ENCODE measurements at regions not wholly inside any gene's neighbourhood (a gene's known extent, or its start where the extent isn't known, plus 50 kb on each side); places are given as distances from the start of the nearest gene placed in this dataset.

- H3K36me3 ChIP-seq (ENCODE audit: control insufficient read depth, insufficient read depth, low read length), result no peaks in the 10 kb centered on the region
- H2AFZ ChIP-seq, result no peak overlapping the region
- TF ChIP-seq CTCF (IDR thresholded peaks at IDR 0.05), result no peak
- no peaks in the 10 kb centered on the region for H3K27me3 ChIP-seq (ENCODE audit: control insufficient read depth, insufficient read depth, low read length)
- no peaks in the 10 kb centered on the region for H3K4me1 ChIP-seq
- H3K27ac ChIP-seq, result no peak overlapping the region
- H3K9ac ChIP-seq, result no peak overlapping the region
- H3K4me2 ChIP-seq (ENCODE audit: low read length), result no peak overlapping the region
- H3K9me3 ChIP-seq (ENCODE audit: control insufficient read depth, low read length), result no peaks in the 10 kb centered on the region
- no peaks in the 10 kb centered on the region for H3K79me2 ChIP-seq
- no peak overlapping the region for H3K4me3 ChIP-seq (ENCODE audit: low read depth, low read length)
Observed at GRCh38 chr1:222413436-222413835, 134.5 kb downstream of the HHIPL2 start.

DNA sequence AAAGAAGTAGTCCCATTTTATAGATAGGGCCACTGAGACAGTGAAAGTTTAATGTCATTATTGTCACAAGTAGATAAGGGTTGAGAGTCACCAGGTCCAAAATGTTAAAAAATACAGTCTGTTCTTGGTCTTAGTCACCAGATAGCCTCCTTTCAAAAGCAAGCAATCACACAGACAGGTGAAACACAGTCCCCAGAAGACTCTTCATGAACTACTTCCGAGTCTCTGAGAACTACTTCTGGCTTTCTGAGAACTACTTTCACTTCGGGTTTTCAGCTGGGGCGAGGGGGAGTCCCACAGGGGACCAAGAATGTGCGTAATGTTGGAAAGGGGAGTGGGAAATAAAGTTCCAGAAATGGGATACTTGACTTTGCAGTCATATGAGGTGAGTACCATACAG is 143.2 kb downstream of the HHIPL2 start:
- Histone ChIP-seq H3K27ac (no peak overlapping the region), H3K4me3 (ENCODE audit: low read depth, low read length) (no peak overlapping the region)

DNA sequence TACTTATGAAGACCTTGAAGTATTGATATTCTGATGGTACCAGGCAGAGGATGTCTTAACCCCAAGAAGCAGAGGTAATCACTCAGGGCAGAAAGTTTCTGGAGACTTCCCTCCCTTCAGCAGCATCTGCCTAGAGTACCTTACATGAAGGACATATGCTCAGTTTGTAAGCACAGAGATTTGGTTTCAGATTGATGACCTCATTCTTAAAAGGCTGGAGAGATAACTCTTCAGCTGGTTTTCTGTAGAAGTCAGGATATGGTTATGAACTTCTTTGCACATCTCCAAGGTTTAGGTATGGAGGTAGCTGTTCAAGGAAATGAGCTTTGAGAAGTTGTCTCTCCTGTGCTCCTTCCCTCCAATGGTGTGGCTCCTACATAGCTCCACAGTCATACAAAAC is 148.7 kb downstream of the HHIPL2 start:
- no peak for TF ChIP-seq CTCF (IDR thresholded peaks at IDR 0.05)
- no peaks in the 10 kb centered on the region for H3K9me3 ChIP-seq (ENCODE audit: control insufficient read depth, low read length)
- no peaks in the 10 kb centered on the region for H3K27me3 ChIP-seq (ENCODE audit: control insufficient read depth, insufficient read depth, low read length)
- no peaks in the 10 kb centered on the region for H3K36me3 ChIP-seq (ENCODE audit: control insufficient read depth, insufficient read depth, low read length)
- no peak overlapping the region for H2AFZ ChIP-seq
- no peak overlapping the region for H3K4me3 ChIP-seq (ENCODE audit: low read depth, low read length)
- H3K4me2 ChIP-seq (ENCODE audit: low read length), result no peak overlapping the region
- no peaks in the 10 kb centered on the region for H3K79me2 ChIP-seq
- H3K9ac ChIP-seq, result no peak overlapping the region
- H3K4me1 ChIP-seq, result no peaks in the 10 kb centered on the region
- H3K27ac ChIP-seq, result no peak overlapping the region

More for the DNA sequence above, 143.2 kb downstream of the HHIPL2 start:
- Histone ChIP-seq H3K36me3 (ENCODE audit: control insufficient read depth, insufficient read depth, low read length) (no peaks in the 10 kb centered on the region), H3K27me3 (ENCODE audit: control insufficient read depth, insufficient read depth, low read length) (no peaks in the 10 kb centered on the region), H3K4me1 (no peaks in the 10 kb centered on the region), H2AFZ (no peak overlapping the region), H3K9ac (no peak overlapping the region), H3K4me2 (ENCODE audit: low read length) (no peak overlapping the region), H3K9me3 (ENCODE audit: control insufficient read depth, low read length) (no peaks in the 10 kb centered on the region), H3K79me2 (no peaks in the 10 kb centered on the region)
- TF ChIP-seq CTCF (IDR thresholded peaks at IDR 0.05), result no peak

GRCh38 chr1:222394224-222394623 is 153.7 kb downstream of the HHIPL2 start:
- H2AFZ ChIP-seq, result no peak overlapping the region
- H3K79me2 ChIP-seq, result no peaks in the 10 kb centered on the region
- H3K9me3 ChIP-seq (ENCODE audit: control insufficient read depth, low read length), result no peaks in the 10 kb centered on the region
- H3K4me3 ChIP-seq (ENCODE audit: low read depth, low read length), result no peak overlapping the region
- H3K36me3 ChIP-seq (ENCODE audit: control insufficient read depth, insufficient read depth, low read length), result no peaks in the 10 kb centered on the region
- TF ChIP-seq CTCF (IDR thresholded peaks at IDR 0.05), result no peak
- H3K4me1 ChIP-seq, result no peaks in the 10 kb centered on the region
- H3K27ac ChIP-seq, result no peak overlapping the region
- H3K9ac ChIP-seq, result no peak overlapping the region
- no peaks in the 10 kb centered on the region for H3K27me3 ChIP-seq (ENCODE audit: control insufficient read depth, insufficient read depth, low read length)
- no peak overlapping the region for H3K4me2 ChIP-seq (ENCODE audit: low read length)

- no peak for TF ChIP-seq CTCF (IDR thresholded peaks at IDR 0.05)
- Histone ChIP-seq H3K27ac (no peak overlapping the region), H3K27me3 (ENCODE audit: control insufficient read depth, insufficient read depth, low read length) (no peaks in the 10 kb centered on the region), H3K79me2 (no peaks in the 10 kb centered on the region), H3K4me3 (ENCODE audit: low read depth, low read length) (no peak overlapping the region), H3K4me2 (ENCODE audit: low read length) (no peak overlapping the region), H3K4me1 (no peaks in the 10 kb centered on the region), H3K9ac (no peak overlapping the region), H3K36me3 (ENCODE audit: control insufficient read depth, insufficient read depth, low read length) (no peaks in the 10 kb centered on the region), H2AFZ (no peak overlapping the region), H3K9me3 (ENCODE audit: control insufficient read depth, low read length) (no peaks in the 10 kb centered on the region)
Observed at GRCh38 chr1:222392556-222392955, 155.3 kb downstream of the HHIPL2 start.
